H1 (cell line): ENCODE measurements at regions not wholly inside any gene's neighbourhood (a gene's known extent, or its start where the extent isn't known, plus 50 kb on each side); places are given as distances from the start of the nearest gene placed in this dataset.

Experiments used
- CTCF ChIA-PET: fragments of 300-600 bp; sonication (Branson Sonifier 250); formaldehyde crosslinking; loops from one replicate; lab custom pipeline; 2021; ENCODE audit not compliant: partially characterized antibody; lab: Charles Lee
- POLR2A ChIA-PET: fragments of 300-600 bp; sonication (Branson Sonifier 250); formaldehyde crosslinking; loops from one replicate; lab custom pipeline; 2021; ENCODE audit warnings: inconsistent platforms; ENCODE audit not compliant: partially characterized antibody; lab: Charles Lee
- DNase-seq, 2 experiments: peaks; one replicate each; pipeline versions ENCODE4 v3.0.0 to v3.0.0-alpha.2; 2010 to 2022; ENCODE audit warnings: low spot score in 2 of 2, low read depth in 1 of 2, mixed read lengths in 1 of 2
- FAIRE-seq: peaks from 2 replicates; lab custom pipeline; 2011; peaks lifted over from hg19 to GRCh38; lab: Jason Lieb, UNC
- H2AFZ ChIP-seq: 2 replicates; pipeline ENCODE4 v1.8.1; 2012; ENCODE audit warnings: low read length, inconsistent platforms
- H2AK5ac ChIP-seq: 2 replicates; pipeline ENCODE4 v1.6.1; 2013; ENCODE audit warnings: low read depth, low read length
- H2BK120ac ChIP-seq: replicated peaks from 2 replicates; pipeline ENCODE3; 2013; ENCODE audit warnings: low read depth, low read length, inconsistent platforms
- H2BK12ac ChIP-seq: 2 replicates; pipeline ENCODE4 v1.6.1; 2013; ENCODE audit warnings: low read depth, low read length
- H2BK15ac ChIP-seq: 2 replicates; pipeline ENCODE4 v1.6.1; 2013; ENCODE audit warnings: low read length
- H2BK20ac ChIP-seq: 2 replicates; pipeline ENCODE4 v1.6.1; 2013; ENCODE audit warnings: low read length
- H2BK5ac ChIP-seq: 2 replicates; pipeline ENCODE4 v1.6.1; 2013; ENCODE audit warnings: low read depth, low read length
- H3K14ac ChIP-seq: 2 replicates; pipeline ENCODE4 v1.6.1; 2013; ENCODE audit warnings: inconsistent platforms; ENCODE audit not compliant: insufficient read length
- H3K18ac ChIP-seq: 2 replicates; pipeline ENCODE4 v1.6.1; 2013; ENCODE audit warnings: low read length; ENCODE audit errors: extremely low read depth
- H3K23ac ChIP-seq: 2 replicates; pipeline ENCODE4 v1.6.1; 2013; ENCODE audit warnings: inconsistent platforms; ENCODE audit not compliant: insufficient read length
- H3K23me2 ChIP-seq: 2 replicates; pipeline ENCODE4 v1.6.1; 2013; ENCODE audit warnings: low read depth, low read length
- H3K27ac ChIP-seq: 2 replicates; pipeline ENCODE4 v1.6.1; 2011; ENCODE audit warnings: low read depth, low read length, inconsistent platforms
- H3K27me3 ChIP-seq, 4 experiments: replicated peaks in 1 of 4; 1 replicate in 1 of 4; 2 replicates in 3 of 4; pipeline versions ENCODE4 v1.6.1 to v1.8.1; 2011 to 2013; ENCODE audit warnings: low read length in 3 of 4, mild to moderate bottlenecking in 3 of 4, inconsistent platforms in 2 of 4, mixed read lengths in 2 of 4, moderate library complexity in 1 of 4; ENCODE audit not compliant: control insufficient read depth in 3 of 4, insufficient read depth in 3 of 4; ENCODE audit errors: extremely low read depth in 1 of 4
- H3K36me3 ChIP-seq, 4 experiments: 2 replicates each; pipeline versions ENCODE4 v1.6.1 to v1.8.1; 2011 to 2013; ENCODE audit warnings: mild to moderate bottlenecking in 4 of 4, low read length in 3 of 4, moderate library complexity in 2 of 4, control low read depth in 1 of 4, inconsistent platforms in 1 of 4; ENCODE audit not compliant: insufficient read depth in 4 of 4, control insufficient read depth in 2 of 4
- H3K4ac ChIP-seq: replicated peaks from 2 replicates; pipeline ENCODE3; 2013; ENCODE audit warnings: low read length, low read depth, mixed read lengths, inconsistent platforms; ENCODE audit not compliant: insufficient read length
- H3K4me1 ChIP-seq, 4 experiments: replicated peaks in 1 of 4; 1 replicate in 1 of 4; 2 replicates in 3 of 4; pipeline versions ENCODE4 v1.6.1 to v1.8.1; 2011 to 2013; ENCODE audit warnings: low read length in 3 of 4, inconsistent platforms in 2 of 4, mixed read lengths in 1 of 4; ENCODE audit not compliant: insufficient read depth in 4 of 4, control insufficient read depth in 3 of 4
- H3K4me2 ChIP-seq, 2 experiments: 2 replicates each; pipeline versions ENCODE4 v1.6.1 to v1.8.1; 2011 to 2013; ENCODE audit warnings: low read depth in 2 of 2, low read length in 2 of 2, control low read depth in 1 of 2, inconsistent platforms in 1 of 2, mild to moderate bottlenecking in 1 of 2; ENCODE audit not compliant: insufficient read depth in 1 of 2
- H3K4me3 ChIP-seq, 4 experiments: fragments of 200-600, 300-600 bp in 1 of 4; sonication (generic), shearing (Covaris generic), sonication (Bioruptor Twin) in 1 of 4; 2 replicates each; pipeline versions ENCODE4 v1.5.1 to v1.8.1; 2011 to 2016; ENCODE audit warnings: low read length in 4 of 4, low read depth in 3 of 4, control low read depth in 2 of 4, inconsistent platforms in 2 of 4, mild to moderate bottlenecking in 2 of 4, mixed read lengths in 1 of 4, moderate library complexity in 1 of 4; ENCODE audit not compliant: insufficient read depth in 2 of 4; ENCODE audit errors: extremely low read depth in 1 of 4
- H3K56ac ChIP-seq: replicated peaks from 2 replicates; pipeline ENCODE3; 2013; ENCODE audit warnings: low read depth, mild to moderate bottlenecking, mixed read lengths, low read length, inconsistent platforms; ENCODE audit not compliant: insufficient read length
- H3K79me1 ChIP-seq: 2 replicates; pipeline ENCODE4 v1.6.1; 2013; ENCODE audit warnings: low read depth, low read length, control low read depth
- H3K79me2 ChIP-seq, 2 experiments: 2 replicates each; pipeline versions ENCODE4 v1.6.1 to v1.8.1; 2012 to 2013; ENCODE audit warnings: low read length in 2 of 2, mild to moderate bottlenecking in 2 of 2, inconsistent platforms in 1 of 2; ENCODE audit not compliant: insufficient read depth in 2 of 2, control insufficient read depth in 1 of 2
- H3K9ac ChIP-seq, 4 experiments: replicated peaks in 1 of 4; 1 replicate in 1 of 4; 2 replicates in 3 of 4; pipeline versions ENCODE4 v1.6.1 to v1.8.1; 2011 to 2013; ENCODE audit warnings: low read depth in 3 of 4, low read length in 3 of 4, control low read depth in 2 of 4, mild to moderate bottlenecking in 2 of 4, moderate library complexity in 2 of 4, inconsistent platforms in 1 of 4; ENCODE audit errors: extremely low read depth in 1 of 4
- H3K9me3 ChIP-seq, 2 experiments: 2 replicates each; pipeline versions ENCODE4 v1.6.1 to v1.8.1; 2012 to 2013; ENCODE audit warnings: mild to moderate bottlenecking in 2 of 2, moderate library complexity in 2 of 2, control low read depth in 1 of 2, inconsistent platforms in 1 of 2, low read depth in 1 of 2, low read length in 1 of 2, mixed read lengths in 1 of 2; ENCODE audit not compliant: insufficient read depth in 2 of 2
- H4K20me1 ChIP-seq, 2 experiments: replicated peaks in 1 of 2; 2 replicates each; pipeline versions ENCODE3 to v1.8.1; 2011 to 2013; ENCODE audit warnings: inconsistent platforms in 2 of 2, low read length in 2 of 2, mild to moderate bottlenecking in 1 of 2; ENCODE audit not compliant: insufficient read depth in 2 of 2, control insufficient read depth in 1 of 2
- H4K5ac ChIP-seq: 2 replicates; pipeline ENCODE4 v1.6.1; 2013; ENCODE audit warnings: low read length, low read depth, mixed read lengths, inconsistent platforms; ENCODE audit not compliant: insufficient read length
- H4K8ac ChIP-seq: 2 replicates; pipeline ENCODE4 v1.8.0; 2013; ENCODE audit warnings: mild to moderate bottlenecking, moderate library complexity, low read length, inconsistent platforms; ENCODE audit not compliant: insufficient read depth; ENCODE audit errors: extremely low read depth
- H4K91ac ChIP-seq: replicated peaks from 2 replicates; pipeline ENCODE3; 2013; ENCODE audit warnings: low read length, mixed read lengths, inconsistent platforms; ENCODE audit not compliant: insufficient read length
- ATF2 ChIP-seq: IDR thresholded peaks from 2 replicates; pipeline ENCODE4 v1.6.1; 2012; ENCODE audit warnings: low read length, inconsistent platforms
- BCL11A ChIP-seq, 2 experiments: IDR thresholded peaks; one replicate each; pipeline ENCODE4 v1.6.1; 2011; ENCODE audit warnings: low read depth in 2 of 2, low read length in 2 of 2, mild to moderate bottlenecking in 2 of 2
- CBX8 ChIP-seq: fragments of 300-800, 300-1000 bp; sonication (generic); IDR thresholded peaks from 2 replicates; pipeline ENCODE4 v1.7.1; 2016; ENCODE audit warnings: low read depth, low read length, borderline replicate concordance
- CEBPB ChIP-seq: IDR thresholded peaks from 2 replicates; pipeline ENCODE4 v1.6.1; 2012; ENCODE audit warnings: low read depth, low read length
- EGR1 ChIP-seq: IDR thresholded peaks from 2 replicates; pipeline ENCODE4 v1.6.1; 2011; ENCODE audit warnings: low read depth, low read length, borderline replicate concordance
- EP300 ChIP-seq, 2 experiments: IDR thresholded peaks; 1 replicate in 1 of 2; 2 replicates in 1 of 2; pipeline ENCODE4 v1.6.1; 2011 to 2012; ENCODE audit warnings: low read depth in 2 of 2, low read length in 2 of 2, mild to moderate bottlenecking in 2 of 2, borderline replicate concordance in 1 of 2, inconsistent platforms in 1 of 2, moderate library complexity in 1 of 2
- GABPA ChIP-seq: IDR thresholded peaks from 2 replicates; pipeline ENCODE4 v1.6.1; 2011; ENCODE audit warnings: mild to moderate bottlenecking, low read length, moderate library complexity, borderline replicate concordance; ENCODE audit not compliant: insufficient read depth
- JUND ChIP-seq: IDR thresholded peaks from 2 replicates; pipeline ENCODE4 v1.6.1; 2011; ENCODE audit warnings: mild to moderate bottlenecking, improper control_type of control experiment, low read length
- KDM1A ChIP-seq: fragments of 200-600, 300-600 bp; sonication (generic); IDR thresholded peaks from 2 replicates; pipeline ENCODE4 v1.7.1; 2016; ENCODE audit warnings: mild to moderate bottlenecking, low read length, borderline replicate concordance
- RXRA ChIP-seq: IDR thresholded peaks from 2 replicates; pipeline ENCODE4 v1.6.1; 2011; ENCODE audit warnings: low read depth, mild to moderate bottlenecking, low read length, moderate library complexity; ENCODE audit not compliant: insufficient read depth
- SAP30 ChIP-seq: fragments of 300-600 bp; sonication (generic); IDR thresholded peaks from 2 replicates; pipeline ENCODE4 v1.7.1; 2012; ENCODE audit warnings: low read length, moderate library complexity, mild to moderate bottlenecking, inconsistent platforms; ENCODE audit not compliant: insufficient read depth, insufficient replicate concordance
- SIN3A ChIP-seq, 2 experiments: IDR thresholded peaks in 1 of 2; conservative IDR thresholded peaks in 1 of 2; 2 replicates each; pipeline ENCODE4 v1.6.1; 2011 to 2012; ENCODE audit warnings: low read length in 2 of 2, improper control_type of control experiment in 1 of 2, low read depth in 1 of 2, mild to moderate bottlenecking in 1 of 2
- WGBS, 2 experiments: shearing (Covaris generic) in 1 of 2; methylation state at CpG; one replicate each; pipeline versions ENCODE4 v1.1.6 to v1.1.7; 2013 to 2015; ENCODE audit warnings: low lambda C conversion rate in 2 of 2, mixed read lengths in 2 of 2, inconsistent platforms in 1 of 2, low coverage in 1 of 2, missing lambda C conversion rate in 1 of 2; ENCODE audit not compliant: insufficient replicate concordance in 2 of 2, insufficient coverage in 1 of 2, insufficient read length in 1 of 2; ENCODE audit errors: extremely low coverage in 1 of 2, missing lambda C conversion rate in 1 of 2; 5-methylcytosine and 5-hydroxymethylcytosine counted together

- H3K79me2 ChIP-seq, result no peaks in the 10 kb centered on the region
- TF ChIP-seq BCL11A (IDR thresholded peaks at IDR 0.05; ENCODE audit: low read depth in 2 of 2, low read length in 2 of 2) (no peak), RXRA (no peak), EP300 (IDR thresholded peaks at IDR 0.05; ENCODE audit: borderline replicate concordance in 1 of 2, low read depth in 2 of 2, low read length in 2 of 2) (no peak), SAP30 (no peak), CEBPB (no peak), CBX8 (no peak), ATF2 (no peak), JUND (no peak), KDM1A (no peak), SIN3A (conservative IDR thresholded peaks at IDR 0.05 in 1 of 2, IDR thresholded peaks at IDR 0.05 in 1 of 2; ENCODE audit: low read depth in 1 of 2, low read length in 2 of 2) (no peak), GABPA (no peak), EGR1 (no peak)
Observed at GRCh38 chr18:65287652-65288051, 463.2 kb upstream of the CDH7 start.

More at GRCh38 chr18:65287652-65288051, 463.2 kb upstream of the CDH7 start:
- WGBS, 2 experiments, result 100% methylated on average over 2 of the region's 2 CpGs; no CpG with 5 or more reads in 1 of the 2 experiments
- Histone ChIP-seq H4K8ac (no peak overlapping the region), H3K23ac (no peak overlapping the region), H4K20me1 (peaks cover 0 to 1% of the 10 kb centered on the region in 2 experiments), H3K56ac (no peak overlapping the region), H3K9ac (no peak overlapping the region), H4K5ac (no peak overlapping the region), H3K4me1 (no peaks in the 10 kb centered on the region), H3K14ac (no peak overlapping the region), H3K4ac (no peak overlapping the region), H2AK5ac (no peak overlapping the region), H3K36me3 (no peaks in the 10 kb centered on the region), H3K4me2 (no peak overlapping the region), H2BK5ac (no peak overlapping the region), H2AFZ (no peak overlapping the region), H3K23me2 (no peaks in the 10 kb centered on the region), H3K27ac (no peak overlapping the region), H3K18ac (no peak overlapping the region), H2BK120ac (no peak overlapping the region), H2BK20ac (no peak overlapping the region), H3K27me3 (no peaks in the 10 kb centered on the region), H2BK15ac (no peak overlapping the region), H3K9me3 (no peaks in the 10 kb centered on the region), H2BK12ac (no peak overlapping the region), H3K79me1 (no peaks in the 10 kb centered on the region), H4K91ac (no peak overlapping the region), H3K4me3 (no peak overlapping the region)
- DNase-seq, result no peak
- FAIRE-seq, result no peak
- ChIA-PET POLR2A (no interaction called here), CTCF (no interaction called here)
